Aorta (tissue), 5 donors: ENCODE measurements at regions not wholly inside any gene's neighbourhood (a gene's known extent, or its start where the extent isn't known, plus 50 kb on each side); places are given as distances from the start of the nearest gene placed in this dataset.

Source experiments
- ATAC-seq: fragments of 200-7000 bp; cut with Tn5 transposase; one replicate; pipeline ENCODE4 v1.9.1; 2022; ENCODE audit warnings: moderate library complexity; ENCODE audit not compliant: low FRiP score
- DNase-seq, 2 donors: peaks; one replicate each; pipeline ENCODE4 v3.0.0-alpha.2; 2020
- H3K27ac ChIP-seq, 2 donors: one replicate each; pipeline ENCODE4 v1.5.1; 2013; ENCODE audit warnings: low read length in 2 of 2, mild to moderate bottlenecking in 2 of 2, moderate library complexity in 2 of 2, control low read depth in 1 of 2, inconsistent platforms in 1 of 2, low read depth in 1 of 2
- H3K27me3 ChIP-seq, 2 donors: one replicate each; pipeline ENCODE4 v1.6.1; 2013; ENCODE audit warnings: control low read depth in 1 of 2, low read length in 1 of 2, mild to moderate bottlenecking in 1 of 2, moderate library complexity in 1 of 2; ENCODE audit not compliant: insufficient read depth in 2 of 2, control insufficient read depth in 1 of 2
- H3K36me3 ChIP-seq, 2 donors: one replicate each; pipeline ENCODE4 v1.6.1; 2013; ENCODE audit warnings: control low read depth in 1 of 2, low read length in 1 of 2, mild to moderate bottlenecking in 1 of 2; ENCODE audit not compliant: insufficient read depth in 2 of 2, control insufficient read depth in 1 of 2
- H3K4me1 ChIP-seq, 2 donors: one replicate each; pipeline ENCODE4 v1.6.1; 2013; ENCODE audit warnings: low read length in 2 of 2, control low read depth in 1 of 2, mild to moderate bottlenecking in 1 of 2, moderate library complexity in 1 of 2; ENCODE audit not compliant: insufficient read depth in 2 of 2, control insufficient read depth in 1 of 2
- H3K4me3 ChIP-seq, 2 donors: one replicate each; pipeline ENCODE4 v1.5.1; 2013; ENCODE audit warnings: low read length in 2 of 2, control low read depth in 1 of 2, mild to moderate bottlenecking in 1 of 2
- H3K9me3 ChIP-seq: one replicate; pipeline ENCODE4 v1.6.1; 2013; ENCODE audit warnings: mild to moderate bottlenecking, low read length; ENCODE audit not compliant: control insufficient read depth
- WGBS, 2 donors: extraction: QIAGEN DNeasy Blood & Tissue Kit; methylation state at CpG; one replicate each; pipeline ENCODE4 v1.1.7; 2013; 5-methylcytosine and 5-hydroxymethylcytosine counted together
- intact Hi-C, 2 donors: fragments of 100-400 bp; cut with DNase I; formaldehyde crosslinking; loops; one replicate each; pipeline versions ENCODE4 v1.14.2 to v1.15.0; 2022
- donor health status: healthy with polysubstance abuse.
- donor health status: Bipolar disorder and iron deficiency.
- donor health status: DM: no; HTN: no; CAD: no.
- donor health status: DM: no; HTN: no; CAD: no.
- donor health status: DM: yes; HTN: yes; CAD: no.

DNA sequence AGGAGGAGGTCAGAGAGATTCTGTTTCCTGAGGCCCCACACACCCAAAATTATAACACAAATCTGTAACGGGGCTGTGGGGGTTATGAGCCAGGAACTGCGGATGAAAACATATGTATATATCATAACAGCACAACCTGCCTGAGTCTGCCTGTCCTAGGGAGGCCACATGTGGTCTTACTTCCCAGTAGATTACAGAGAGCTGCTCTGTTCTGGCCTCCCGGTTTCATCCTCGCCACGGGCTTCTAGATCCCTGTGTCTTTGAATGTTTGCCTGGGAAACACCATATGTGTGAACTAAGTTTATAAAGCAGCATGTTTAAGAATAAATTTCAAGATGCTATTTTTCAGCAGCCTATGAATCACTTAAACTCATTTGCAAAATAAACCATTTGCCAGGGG is 124.0 kb downstream of the TMEM200C start:
- no peaks in the 10 kb centered on the region for H3K27me3 ChIP-seq
- no peak overlapping the region for H3K27ac ChIP-seq
- H3K9me3 ChIP-seq, result no peaks in the 10 kb centered on the region
- H3K4me1 ChIP-seq, result no peaks in the 10 kb centered on the region
- DNase-seq, result no peak
- no peak for ATAC-seq
- H3K4me3 ChIP-seq, result no peak overlapping the region
- no peaks in the 10 kb centered on the region for H3K36me3 ChIP-seq
- WGBS, 2 donors, result 18 to 43% methylated on average over 5 of the region's 5 CpGs
- intact Hi-C loops, result no loop called here

DNA sequence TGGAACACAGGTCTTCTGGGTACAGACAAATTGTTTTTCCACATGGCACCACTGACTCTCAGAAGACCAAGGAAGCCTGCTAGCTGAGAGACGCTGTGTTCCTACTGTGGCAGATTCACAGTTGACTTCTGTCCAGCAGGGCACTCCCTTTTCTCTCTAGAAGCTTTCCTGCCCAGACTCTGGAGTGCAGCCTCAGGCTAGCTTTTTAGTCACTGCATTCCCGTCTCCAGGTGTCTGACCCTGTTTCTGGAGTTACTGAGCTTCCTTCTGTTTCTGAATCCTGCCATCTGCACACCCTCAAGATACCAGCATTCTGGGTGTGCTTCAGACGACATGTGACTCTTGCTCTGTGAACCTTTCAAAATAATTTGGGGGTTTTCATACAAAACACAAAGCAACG is 125.1 kb downstream of the TMEM200C start:
- WGBS, 2 donors, result 45 to 47% methylated on average over 4 of the region's 4 CpGs
- Histone ChIP-seq H3K9me3 (no peaks in the 10 kb centered on the region), H3K4me1 (no peaks in the 10 kb centered on the region), H3K27me3 (no peaks in the 10 kb centered on the region), H3K4me3 (no peak overlapping the region), H3K27ac (no peak overlapping the region), H3K36me3 (no peaks in the 10 kb centered on the region)
- DNase-seq, result no peak
- intact Hi-C loops, result no loop called here
- no peak for ATAC-seq

DNA sequence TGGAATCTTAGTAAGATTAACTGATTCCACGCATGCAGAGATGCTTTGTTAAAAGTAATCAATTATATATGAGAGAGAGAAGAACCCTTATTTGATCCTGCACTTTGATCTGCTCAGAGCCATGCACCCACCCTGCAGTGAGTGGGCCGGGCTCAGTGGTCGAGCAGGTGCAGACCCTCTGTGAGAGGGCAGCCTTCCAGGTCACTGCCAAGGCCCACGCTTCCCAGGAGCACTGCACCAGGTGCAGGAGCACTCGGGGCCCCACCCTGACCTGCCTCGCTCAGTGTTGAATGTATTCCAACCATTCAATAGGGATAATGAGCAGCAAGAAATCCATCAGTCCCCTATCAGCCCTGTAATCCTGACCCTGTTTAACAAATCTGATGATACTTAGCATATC is 126.9 kb downstream of the TMEM200C start:
- H3K4me3 ChIP-seq, result no peak overlapping the region
- 77 to 79% methylated on average over 6 of the region's 6 CpGs for WGBS, 2 donors
- ATAC-seq, result no peak
- no peak for DNase-seq
- intact Hi-C loops, result no loop called here
- H3K9me3 ChIP-seq, result no peaks in the 10 kb centered on the region
- no peak overlapping the region for H3K27ac ChIP-seq
- H3K4me1 ChIP-seq, result no peaks in the 10 kb centered on the region
- H3K36me3 ChIP-seq, result no peaks in the 10 kb centered on the region
- no peaks in the 10 kb centered on the region for H3K27me3 ChIP-seq

DNA sequence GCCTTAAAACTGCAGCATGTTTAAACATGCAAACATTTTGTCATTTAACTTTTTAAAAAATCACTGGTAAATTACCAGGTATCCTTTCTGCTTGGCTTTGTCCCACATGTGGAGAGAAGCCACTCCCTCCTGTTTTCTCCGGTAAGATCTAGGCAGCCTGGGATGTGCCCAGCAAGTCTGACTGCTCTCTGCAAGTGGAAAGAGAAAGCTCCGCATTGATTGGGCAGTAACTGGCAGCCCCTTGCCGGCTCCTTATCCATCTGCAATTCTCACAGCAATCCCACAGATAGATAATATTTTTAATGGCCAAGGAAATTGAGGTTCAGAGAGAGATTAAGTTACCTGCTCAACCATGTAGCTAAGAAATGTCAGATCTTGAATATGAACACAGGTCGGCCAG is 136.1 kb downstream of the TMEM200C start:
- intact Hi-C loops, result loop anchor here in 1 of 2 donors (10.0 kb wide), 1 partner anchor 56 kb away; no protein-coding TSS in a partner anchor
- Histone ChIP-seq H3K4me1 (no peaks in the 10 kb centered on the region), H3K4me3 (no peak overlapping the region), H3K36me3 (no peaks in the 10 kb centered on the region), H3K9me3 (peaks cover 2% of the 10 kb centered on the region), H3K27me3 (peaks cover 0 to 4% of the 10 kb centered on the region in 2 donors), H3K27ac (no peak overlapping the region)
- DNase-seq (no peak), ATAC-seq (no peak)
- WGBS, 2 donors, result 25 to 34% methylated on average over 4 of the region's 4 CpGs

DNA sequence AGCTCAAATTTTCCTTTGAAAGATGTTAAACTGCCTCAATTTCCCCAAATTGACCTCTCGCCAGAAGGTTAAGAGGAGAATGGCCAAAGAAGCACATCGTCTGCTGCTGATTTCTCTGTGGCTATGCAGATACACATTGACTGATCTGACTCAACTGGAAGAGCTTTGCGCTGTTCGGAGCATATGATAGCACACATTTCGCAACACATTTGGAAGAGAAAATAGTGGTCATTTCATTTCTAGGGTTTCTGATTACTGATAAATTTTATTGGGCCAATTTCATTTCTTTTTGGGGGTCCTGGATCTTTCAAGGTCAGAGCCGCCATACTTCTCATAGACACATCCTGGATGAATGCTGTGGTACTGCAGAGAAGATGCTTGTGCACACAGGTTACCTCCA is 138.5 kb downstream of the TMEM200C start:
- Histone ChIP-seq H3K36me3 (no peaks in the 10 kb centered on the region), H3K27me3 (peaks cover 0 to 4% of the 10 kb centered on the region in 2 donors), H3K27ac (no peak overlapping the region), H3K9me3 (no peaks in the 10 kb centered on the region), H3K4me3 (no peak overlapping the region), H3K4me1 (no peaks in the 10 kb centered on the region)
- intact Hi-C loops, result loop anchor here in 1 of 2 donors (10.0 kb wide), 1 partner anchor 58 kb away; no protein-coding TSS in a partner anchor
- no peak for DNase-seq
- ATAC-seq, result no peak
- WGBS, 2 donors, result 77 to 90% methylated on average over 6 of the region's 6 CpGs

DNA sequence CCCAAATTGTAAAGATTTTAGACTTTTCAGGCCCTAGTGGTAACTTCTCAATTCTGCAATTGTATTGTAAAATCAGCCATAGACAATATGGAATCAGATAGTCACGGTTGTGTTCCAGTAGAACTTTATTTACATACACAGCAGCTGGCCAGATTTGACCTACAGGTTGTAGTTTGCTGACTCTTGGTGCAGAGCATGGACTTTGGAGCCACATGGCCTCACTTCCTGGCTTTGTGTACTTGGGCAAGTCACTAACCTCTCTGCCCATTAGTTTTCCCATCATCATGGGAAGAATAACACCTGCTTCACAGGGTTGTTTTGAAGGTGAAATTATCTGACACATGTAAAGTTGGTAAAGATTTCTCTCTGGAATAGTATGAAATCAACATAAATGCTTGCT is 147.6 kb downstream of the TMEM200C start:
- Histone ChIP-seq H3K36me3 (no peaks in the 10 kb centered on the region), H3K27me3 (no peaks in the 10 kb centered on the region), H3K4me1 (no peaks in the 10 kb centered on the region), H3K27ac (no peak overlapping the region), H3K4me3 (no peak overlapping the region), H3K9me3 (no peaks in the 10 kb centered on the region)
- intact Hi-C loops, result no loop called here
- ATAC-seq, result no peak
- 61 to 70% methylated on average over 1 of the region's 1 CpG for whole genome bisulfite sequencing, 2 donors
- no peak for DNase-seq

DNA sequence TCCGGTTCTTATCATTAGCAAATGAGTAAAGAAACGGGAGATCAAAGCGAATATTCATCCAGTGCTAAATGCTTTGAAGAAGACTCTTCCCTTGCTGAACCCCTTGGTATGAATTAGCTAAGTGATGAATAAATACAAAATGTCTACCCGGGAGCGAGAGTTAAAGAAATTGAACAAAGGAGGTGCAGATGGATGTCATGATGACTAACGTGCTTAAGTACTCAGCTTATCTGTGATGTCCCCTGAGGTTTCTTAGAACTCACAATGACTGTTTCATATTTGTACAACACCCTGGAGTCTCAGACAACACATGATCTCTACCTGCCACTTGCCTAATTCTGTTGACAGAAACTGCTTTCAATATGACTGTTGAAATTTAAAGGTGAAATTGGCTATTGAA is 148.5 kb downstream of the TMEM200C start:
- intact Hi-C loops, result no loop called here
- H3K27ac ChIP-seq, result no peak overlapping the region
- no peaks in the 10 kb centered on the region for H3K36me3 ChIP-seq
- H3K27me3 ChIP-seq, result no peaks in the 10 kb centered on the region
- H3K4me1 ChIP-seq, result no peaks in the 10 kb centered on the region
- ATAC-seq (no peak), DNase-seq (no peak)
- no peaks in the 10 kb centered on the region for H3K9me3 ChIP-seq
- 37 to 43% methylated on average over 6 of the region's 6 CpGs for WGBS, 2 donors
- H3K4me3 ChIP-seq, result no peak overlapping the region

DNA sequence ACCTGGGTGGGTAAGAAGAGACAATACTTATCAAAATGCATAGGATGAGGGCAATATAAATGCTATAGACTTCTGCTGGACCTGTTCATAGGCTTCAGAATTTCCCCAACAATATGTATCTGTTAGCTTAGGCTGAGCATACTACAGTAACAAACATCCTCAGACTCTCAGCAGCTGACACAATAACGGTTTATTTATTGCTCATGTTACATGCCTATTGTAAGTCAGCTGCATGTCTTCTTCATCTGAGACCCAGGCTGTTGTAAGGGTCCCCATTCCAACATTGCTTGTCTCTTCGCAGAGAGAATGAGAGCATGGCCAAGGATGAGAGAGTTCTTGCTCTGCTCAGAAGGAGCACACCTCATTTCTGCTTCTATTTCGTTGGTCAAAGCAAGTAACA is 150.7 kb downstream of the TMEM200C start:
- H3K9me3 ChIP-seq, result no peaks in the 10 kb centered on the region
- H3K27me3 ChIP-seq, result no peaks in the 10 kb centered on the region
- ATAC-seq (no peak), DNase-seq (no peak)
- no peaks in the 10 kb centered on the region for H3K36me3 ChIP-seq
- H3K4me3 ChIP-seq, result no peak overlapping the region
- intact Hi-C loops, result no loop called here
- H3K27ac ChIP-seq, result no peak overlapping the region
- H3K4me1 ChIP-seq, result no peaks in the 10 kb centered on the region
- 60 to 62% methylated on average over 3 of the region's 3 CpGs for WGBS, 2 donors

DNA sequence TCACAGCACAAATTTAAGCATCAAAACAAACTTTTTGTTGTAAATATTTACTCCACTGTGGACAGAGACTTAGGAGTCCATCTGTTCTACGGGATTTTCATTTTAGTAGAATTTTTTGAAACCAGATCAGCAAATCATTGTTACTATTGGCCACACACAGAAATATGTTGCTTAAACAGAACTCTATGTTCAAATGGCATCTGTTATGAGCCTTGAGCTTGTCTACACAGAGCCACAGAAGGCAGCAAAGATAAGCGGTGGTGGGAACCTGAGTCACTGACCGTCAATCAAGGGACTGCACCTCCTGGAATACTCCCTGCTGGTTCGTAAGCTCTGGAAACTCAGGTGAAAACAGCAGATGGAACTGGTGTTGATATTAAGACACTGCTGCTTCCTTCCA is 156.8 kb downstream of the TMEM200C start:
- WGBS, 2 donors, result 60 to 66% methylated on average over 4 of the region's 4 CpGs
- no peak overlapping the region for H3K4me3 ChIP-seq
- H3K9me3 ChIP-seq, result no peaks in the 10 kb centered on the region
- no peak for ATAC-seq
- no peak overlapping the region for H3K27ac ChIP-seq
- intact Hi-C loops, result no loop called here
- no peaks in the 10 kb centered on the region for H3K36me3 ChIP-seq
- H3K4me1 ChIP-seq, result no peaks in the 10 kb centered on the region
- DNase-seq, result no peak
- no peaks in the 10 kb centered on the region for H3K27me3 ChIP-seq
